ENCODE measurements at regions not wholly inside any gene's neighbourhood (a gene's known extent, or its start where the extent isn't known, plus 50 kb on each side); places are given as distances from the start of the nearest gene placed in this dataset.

GRCh38 chr10:105803206-105803605 lies 1162.1 kb downstream of the SORCS3 start:
- no peak for DNase-seq

DNA sequence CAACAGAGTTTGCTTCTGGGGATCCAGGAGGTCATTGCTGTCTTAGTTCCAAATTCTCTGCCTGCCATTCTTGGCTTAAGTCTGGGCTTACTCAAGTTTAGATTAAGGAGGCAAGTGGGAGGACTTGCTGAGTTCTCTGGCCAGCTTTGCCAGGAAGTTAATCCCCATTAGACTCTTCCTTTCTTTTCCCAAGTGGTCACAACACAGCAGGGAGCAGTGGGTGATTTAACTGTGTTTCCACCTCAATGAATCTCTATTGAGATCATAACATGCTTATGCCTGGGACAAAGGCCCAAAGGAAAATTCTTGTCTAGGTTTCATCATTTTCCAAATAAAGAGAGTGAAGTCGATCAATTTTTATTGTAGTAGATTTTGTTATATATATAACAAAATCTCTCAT lies 1159.6 kb downstream of the SORCS3 start:
- no peak for DNase-seq

DNA sequence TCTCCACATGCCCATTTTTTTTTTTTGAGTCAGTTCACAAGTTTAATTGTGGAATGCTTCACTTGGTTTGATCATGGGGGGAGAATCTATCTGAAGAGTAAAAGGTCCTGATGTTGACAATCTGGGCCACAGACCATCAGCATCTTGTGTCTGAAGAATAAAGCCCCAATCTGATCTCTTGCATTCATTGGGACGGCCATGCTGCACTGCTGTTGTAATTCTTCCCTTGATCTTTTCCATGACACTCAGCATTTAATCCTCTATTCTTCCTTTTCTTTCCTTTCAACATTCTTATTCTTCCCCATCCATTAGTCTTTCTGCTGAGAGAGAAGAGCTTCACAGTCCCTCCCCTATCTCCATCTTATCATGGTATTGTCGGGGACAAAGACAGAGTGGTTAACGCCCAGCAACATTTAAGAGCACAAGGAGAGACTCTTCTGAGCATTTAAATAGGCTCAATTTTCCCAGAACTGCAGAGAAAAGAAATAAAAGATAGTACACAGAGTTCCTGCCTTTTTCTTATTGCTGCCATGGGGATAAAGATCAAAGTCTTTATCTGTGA lies 1157.3 kb downstream of the SORCS3 start:
- DNase-seq: no peak

DNA sequence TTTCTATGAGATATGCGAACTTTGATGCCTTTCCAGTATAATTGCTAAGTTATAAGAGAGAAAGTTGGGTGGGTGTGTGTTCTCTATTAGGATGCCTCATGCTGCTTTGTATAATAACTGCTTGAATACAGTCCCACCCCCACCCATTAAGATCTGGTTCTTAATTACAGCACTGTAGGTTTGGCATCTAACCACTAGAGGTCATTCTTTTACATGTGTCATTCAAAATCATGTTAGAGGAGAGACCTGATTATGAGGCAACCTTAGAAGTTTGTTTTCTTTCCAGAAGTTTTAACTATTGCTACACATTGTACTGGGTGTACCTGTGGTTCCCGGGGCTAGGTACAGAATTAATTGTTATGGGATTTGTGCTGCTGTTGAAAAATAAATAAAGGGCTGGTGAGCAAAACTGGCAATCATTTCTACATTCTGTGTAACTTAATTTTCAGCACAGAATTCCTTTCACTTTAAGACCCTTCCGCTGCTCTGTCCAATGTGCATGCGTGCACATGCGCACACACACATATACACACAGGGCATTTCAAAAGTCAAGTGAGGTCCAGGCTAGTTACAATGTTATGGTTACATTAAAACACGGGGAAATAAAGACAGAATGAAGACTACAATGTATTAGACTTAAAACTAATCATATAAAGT lies 1156.3 kb downstream of the SORCS3 start:
- DNase-seq: no peak

DNA sequence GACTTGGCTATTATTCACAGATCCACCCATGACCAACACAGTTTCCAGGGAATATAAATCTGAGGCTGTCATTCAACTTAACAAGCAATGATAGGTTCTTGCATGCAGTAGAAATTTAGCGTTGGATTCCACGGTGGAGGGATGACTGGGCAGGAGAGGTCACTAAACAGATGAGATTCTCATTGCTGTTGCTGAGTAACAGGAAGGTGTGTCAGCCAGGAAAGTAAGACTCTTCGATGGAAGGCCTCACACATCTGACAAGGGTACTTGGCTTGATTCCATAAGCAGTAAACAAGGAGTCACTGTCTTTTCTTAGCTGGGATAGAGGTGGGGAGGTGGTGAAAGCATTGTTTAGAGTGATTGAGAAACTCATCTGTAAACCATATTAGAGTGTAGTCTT lies 1152.0 kb downstream of the SORCS3 start:
- no peak for DNase-seq

DNA sequence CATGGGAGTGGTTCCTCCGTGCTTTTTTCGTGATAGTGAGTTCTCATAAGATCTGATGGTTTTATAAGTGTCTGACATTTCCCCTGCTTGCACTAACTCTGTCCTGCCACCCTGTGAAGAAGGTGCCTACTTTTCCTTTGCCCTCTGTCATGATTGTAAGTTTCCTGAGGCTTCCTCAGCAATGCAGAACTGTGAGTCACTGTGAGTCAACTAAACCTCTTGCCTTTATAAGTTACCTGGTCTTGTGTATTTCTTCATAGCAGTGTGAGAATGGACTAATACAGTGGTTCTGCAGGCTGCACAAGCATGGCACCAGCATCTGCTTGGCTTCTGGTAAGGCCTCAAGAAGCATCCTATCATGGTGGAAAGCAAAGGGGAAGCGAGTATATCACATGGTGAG lies 1144.6 kb downstream of the SORCS3 start:
- no peak for DNase-seq

DNA sequence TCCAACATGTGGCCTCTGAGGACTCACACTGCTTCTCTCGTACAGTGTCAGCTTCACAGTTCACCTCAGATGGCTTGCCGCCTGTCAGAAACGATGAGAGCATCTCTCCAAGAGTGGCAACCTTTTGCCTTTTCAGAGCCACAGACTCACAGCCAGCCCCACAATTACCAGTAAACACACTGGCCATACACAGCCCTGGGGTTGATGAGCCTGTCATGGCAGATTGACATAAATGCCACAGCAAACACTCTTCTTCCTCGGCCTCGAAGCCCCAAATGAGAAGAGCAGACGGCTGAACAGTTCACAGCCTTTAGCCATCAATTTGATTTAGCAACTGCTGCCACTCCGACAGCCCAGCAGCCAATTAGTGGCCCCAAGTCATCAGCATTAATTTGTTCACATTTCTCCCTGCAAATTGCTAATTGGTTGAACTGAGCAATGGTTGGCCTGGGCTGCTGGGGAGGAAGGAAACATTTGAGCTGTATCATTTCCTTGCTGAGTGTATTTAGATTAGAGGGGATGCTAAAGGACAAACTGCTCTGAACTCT lies 1142.9 kb downstream of the SORCS3 start:
- DNase-seq: no peak

DNA sequence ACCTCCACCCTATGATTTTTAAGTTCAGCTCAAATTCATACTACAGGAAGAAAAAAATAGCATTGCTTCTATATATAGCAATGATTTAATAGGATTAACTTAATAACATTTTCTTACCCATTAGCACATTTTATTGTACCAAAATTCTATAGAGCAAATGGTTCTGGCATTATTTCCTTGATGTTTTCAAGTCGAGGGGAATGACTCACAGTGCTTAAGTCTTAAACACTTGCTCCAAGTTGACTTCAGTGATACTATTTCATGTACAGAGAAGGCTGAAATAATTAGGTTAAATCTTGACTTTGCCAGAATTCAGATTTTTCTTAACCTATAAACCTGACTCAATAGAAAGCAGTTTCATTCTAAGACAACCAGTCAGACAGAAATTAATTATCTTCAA lies 1133.8 kb downstream of the SORCS3 start:
- no peak for DNase-seq

DNA sequence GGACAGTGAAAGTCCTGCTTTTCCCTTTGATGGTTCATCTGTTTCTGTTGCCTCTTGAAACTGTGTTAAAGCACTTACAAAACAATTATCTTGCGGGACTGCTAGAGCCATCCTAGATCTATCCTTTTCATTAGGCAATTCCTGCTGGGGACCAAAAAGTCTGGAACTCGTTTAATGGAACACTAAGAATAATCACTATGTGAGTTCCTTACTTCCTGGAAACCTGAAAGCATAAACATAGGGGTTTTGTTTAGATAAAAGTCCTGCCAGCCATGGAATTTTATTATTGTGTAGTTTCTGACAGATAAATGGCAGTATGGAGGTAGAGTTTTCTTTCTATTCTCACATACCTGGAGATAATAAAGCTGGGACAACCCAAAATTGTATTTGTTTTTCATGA lies 1133.3 kb downstream of the SORCS3 start:
- no peak for DNase-seq

DNA sequence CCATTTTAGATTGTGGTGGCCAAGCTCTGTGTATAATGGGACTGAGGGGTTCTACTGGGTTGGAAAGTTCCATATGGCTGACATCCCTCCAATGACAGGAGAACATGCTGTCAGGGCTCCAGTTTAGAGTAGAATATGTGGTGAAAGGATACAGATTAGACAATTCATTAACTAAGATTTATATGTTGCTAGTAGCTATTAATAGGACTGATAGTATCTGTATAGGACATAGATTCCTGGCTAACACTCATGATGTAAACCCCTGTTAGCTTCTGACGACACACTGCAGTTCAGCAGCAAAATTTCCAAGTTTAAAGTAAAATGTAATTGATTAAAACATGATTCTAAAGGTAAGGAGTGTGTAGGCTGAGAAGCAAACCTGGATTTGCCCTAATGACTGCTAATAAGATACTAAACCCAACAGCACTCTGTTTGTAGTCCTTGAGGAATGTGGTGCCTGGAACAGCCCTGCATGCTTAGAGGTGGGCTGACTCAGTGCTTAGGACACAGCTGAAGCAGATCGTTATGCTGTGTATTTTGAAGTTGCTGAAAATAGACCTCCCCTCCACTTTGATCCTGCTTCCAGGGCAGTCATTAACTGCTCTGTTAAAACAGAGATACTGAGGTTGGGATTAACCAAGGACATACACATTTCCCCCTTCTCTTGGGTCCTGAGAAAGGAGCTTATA lies 1129.6 kb downstream of the SORCS3 start:
- DNase-seq: no peak

DNA sequence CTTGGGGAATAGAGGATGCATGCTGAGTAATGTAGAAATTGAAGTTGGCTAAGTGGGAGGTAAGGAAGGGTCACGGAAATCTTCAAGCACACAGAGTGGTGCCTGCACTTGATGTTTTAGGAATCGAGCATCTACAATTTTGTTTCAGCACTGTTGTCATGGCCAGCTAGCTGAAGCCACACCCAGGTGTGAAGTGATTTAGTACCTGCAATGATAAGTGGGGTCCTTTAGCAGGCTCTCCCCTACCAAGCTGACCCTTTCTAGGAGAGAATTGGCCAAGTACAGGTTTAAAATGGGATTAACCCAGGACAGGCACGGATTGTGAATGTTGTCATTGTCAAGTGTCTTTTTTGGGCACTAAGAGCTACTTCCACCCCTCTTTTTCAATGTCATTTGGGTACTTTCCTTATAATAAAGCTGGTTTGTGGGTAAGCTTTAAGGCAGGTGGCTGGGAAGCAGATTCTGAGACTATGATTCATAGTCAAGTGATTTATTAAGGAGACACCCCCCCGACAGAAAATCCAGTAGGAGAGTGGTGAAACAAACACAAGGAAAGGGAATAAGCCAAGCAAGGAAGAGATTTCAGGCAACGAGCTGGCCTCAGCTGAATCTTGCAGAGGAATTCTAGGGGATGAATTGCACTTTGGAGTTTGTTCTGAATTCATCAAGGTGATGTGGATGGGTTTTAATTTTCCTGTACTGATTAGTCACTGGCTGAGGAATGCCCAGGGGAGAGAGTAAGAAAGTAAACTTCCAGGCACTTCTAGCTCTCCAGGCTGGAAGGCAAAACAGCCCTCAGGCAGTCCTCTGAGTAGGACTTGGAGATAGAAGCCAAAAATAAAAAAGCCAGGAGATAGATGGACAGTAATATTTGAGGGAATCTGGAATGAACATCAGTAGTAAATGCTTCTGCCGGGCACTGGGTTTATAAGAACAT lies 1128.4 kb downstream of the SORCS3 start:
- peak in 1 of 56 donors; percentile 0 for DNase-seq

DNA sequence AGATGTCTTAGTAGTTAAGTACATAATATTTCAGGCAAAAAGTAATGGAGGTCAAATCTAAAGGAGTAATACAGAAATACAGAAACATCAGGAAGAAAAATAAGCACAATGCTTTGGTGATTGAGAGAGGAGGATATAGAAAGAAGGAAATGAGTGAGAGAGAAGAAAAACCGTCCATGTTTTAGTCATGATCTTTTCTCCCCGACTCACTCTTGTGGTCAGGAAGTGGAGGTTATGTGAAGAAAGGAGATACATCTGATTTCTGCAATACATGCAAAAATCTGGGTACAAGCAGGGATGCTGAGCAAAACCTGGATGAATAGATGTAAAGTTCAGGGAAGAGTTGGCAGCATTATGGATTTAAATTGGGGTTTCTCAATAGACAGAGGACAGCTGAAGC lies 1122.5 kb downstream of the SORCS3 start:
- no peak for DNase-seq

DNA sequence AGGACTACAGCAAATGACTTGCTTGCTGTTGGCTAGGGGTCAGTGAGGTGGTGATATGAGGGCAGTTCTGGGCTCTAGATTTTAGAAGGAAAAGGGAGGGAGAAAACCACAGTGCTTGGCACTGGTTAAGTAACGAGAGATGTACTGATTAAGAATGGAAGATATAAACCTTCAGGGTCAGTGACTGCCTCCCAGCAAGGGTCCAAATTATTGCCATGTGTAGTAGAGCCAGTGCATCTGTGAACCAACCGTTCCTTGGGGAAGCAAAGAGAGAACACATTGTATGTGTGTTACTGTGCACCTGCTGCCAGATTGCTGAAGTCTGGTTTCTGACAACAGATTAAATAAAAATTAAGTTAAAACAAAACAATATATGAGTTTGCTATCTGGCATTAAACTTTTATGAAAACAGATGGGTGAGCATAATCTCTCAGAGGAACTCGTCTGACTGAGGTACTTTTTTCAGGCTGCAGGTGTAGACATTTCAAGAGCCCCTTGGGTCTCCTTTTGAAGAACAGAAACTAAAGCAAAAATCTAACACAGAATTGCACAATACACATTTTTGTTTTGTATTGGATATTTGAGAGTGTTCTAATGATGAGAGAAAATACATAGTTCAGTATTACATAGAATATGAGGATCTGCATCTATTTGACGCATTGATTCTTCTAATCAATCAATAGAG lies 1120.6 kb downstream of the SORCS3 start:
- no peak for DNase-seq

DNA sequence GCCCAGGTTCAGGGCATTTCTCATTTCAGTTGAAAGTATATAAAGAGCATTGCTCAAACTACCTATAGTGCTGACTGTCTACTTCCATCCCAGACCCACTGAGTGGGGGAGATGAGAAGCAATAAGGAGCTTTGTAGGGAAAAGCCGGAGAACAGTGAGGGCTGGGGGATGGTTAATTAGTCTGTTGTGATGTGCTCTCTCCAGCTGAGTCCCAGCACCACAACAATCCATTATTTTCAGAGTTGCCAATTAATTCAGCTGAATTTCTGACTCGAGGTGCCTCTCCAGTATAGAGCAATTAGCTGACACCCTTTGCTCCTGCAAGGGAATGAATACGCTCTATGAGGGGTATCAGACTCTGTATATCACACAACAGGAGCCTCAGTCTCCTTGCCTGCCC lies 1118.6 kb downstream of the SORCS3 start:
- DNase-seq: peak in 1 of 56 donors; percentile 0

DNA sequence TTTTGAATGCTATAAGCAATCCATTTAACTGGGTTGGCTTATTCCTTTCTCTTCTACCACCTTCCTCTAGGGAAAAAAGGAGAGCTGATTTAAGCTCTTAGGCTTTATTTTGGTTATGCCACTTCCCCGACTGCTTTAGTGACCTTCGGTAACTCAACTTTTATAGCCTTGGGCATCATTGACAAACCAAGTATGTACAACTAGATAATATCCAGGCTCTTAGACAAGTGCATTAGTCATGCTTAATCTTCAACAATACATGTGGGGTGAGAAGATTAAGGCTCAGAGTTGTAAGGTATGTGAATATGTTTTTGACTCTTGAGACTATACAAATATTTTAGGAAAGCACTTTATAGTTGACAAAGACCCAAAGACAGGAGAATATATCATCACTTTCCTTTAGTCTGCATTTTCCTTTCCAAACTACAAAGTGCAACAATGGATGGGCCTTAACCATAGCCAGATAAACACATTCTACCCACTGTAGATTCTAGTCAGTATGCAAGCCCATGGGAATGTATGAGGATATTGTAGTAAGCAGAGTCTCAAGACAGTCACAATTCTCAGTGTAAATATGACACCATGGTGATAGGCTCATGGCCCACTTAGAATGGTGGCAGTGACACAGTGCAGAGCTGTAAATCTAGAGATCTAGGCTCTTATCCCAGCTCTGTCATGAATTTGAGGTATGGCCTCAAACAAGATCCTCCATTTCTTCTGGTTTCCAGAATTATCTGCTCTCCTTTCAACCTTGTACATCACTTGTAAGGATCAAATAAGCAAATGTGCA lies 1117.3 kb downstream of the SORCS3 start:
- no peak for DNase-seq

DNA sequence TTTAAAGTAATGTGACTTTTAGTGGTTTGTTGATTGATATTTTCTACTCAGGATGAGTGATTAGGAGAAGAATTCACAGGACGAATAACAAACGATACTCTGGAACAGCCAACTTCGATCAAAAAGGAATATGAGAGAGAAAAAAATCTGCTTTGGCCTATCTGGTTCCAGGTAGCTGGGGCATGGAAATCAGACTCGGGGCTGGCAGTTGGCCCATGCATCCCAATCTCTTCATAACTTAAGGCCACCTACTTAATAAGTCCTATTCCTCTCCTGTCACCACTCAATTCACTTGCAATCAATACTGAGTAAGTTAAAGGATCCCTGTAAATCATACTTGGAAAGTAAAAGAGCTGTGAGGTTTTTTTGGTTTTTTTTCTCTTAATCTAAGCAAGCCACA lies 1116.2 kb downstream of the SORCS3 start:
- DNase-seq: no peak

- DNase-seq: no peak
Measured at GRCh38 chr10:105756386-105756785, 1115.3 kb downstream of the SORCS3 start.

DNA sequence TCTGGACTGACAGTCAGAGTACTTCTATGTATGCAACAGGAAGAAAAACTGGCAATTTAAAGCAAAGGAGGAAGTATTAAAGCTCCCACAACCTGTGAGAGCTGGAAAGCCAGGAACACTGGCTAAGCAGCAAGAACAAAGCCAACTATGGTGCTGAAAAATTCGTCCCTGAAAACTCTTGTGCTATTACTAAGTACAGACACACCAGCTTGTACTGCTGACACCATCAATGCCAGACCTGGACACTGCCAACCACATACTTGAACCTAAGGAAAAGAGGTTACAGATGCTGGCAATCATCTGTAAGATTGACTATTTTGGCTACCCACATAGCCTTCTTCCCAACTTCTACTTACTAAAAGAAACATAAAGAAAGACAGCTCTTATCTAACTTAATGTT lies 1110.6 kb downstream of the SORCS3 start:
- no peak for DNase-seq

DNA sequence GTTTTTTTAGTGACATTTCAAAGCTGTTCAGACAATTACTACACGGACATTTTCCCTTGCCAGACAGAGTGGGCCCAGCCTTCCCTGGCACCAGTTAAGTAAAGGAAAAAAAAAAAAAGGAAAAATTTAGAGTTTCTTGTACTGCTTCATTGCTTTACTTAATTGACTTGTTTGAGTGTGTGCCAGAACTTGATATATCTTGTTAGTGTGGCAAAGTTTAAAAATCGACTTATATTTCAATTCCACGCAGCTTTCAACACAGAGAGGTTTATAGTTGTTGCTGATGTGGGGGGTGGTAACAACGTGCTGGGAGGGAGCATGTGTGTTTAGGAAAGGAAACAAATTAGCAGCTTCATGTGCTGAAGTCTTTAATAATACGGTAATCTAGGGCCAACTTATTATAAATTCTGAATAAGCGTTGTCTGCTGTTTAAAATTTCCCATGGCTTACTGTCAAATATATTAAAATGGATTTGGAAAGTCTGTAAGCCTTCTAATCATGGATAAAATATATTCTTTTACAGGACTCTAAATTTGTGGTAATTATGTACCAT lies 1104.6 kb downstream of the SORCS3 start:
- DNase-seq: no peak
